Gastroesophageal sphincter (tissue), 3 donors: ENCODE measurements at regions not wholly inside any gene's neighbourhood (a gene's known extent, or its start where the extent isn't known, plus 50 kb on each side); places are given as distances from the start of the nearest gene placed in this dataset.

ENCODE experiments used
- POLR2A ChIP-seq, 2 donors: fragments of 450-650 bp; IDR thresholded peaks; one replicate each; pipeline ENCODE4 v1.6.1; 2017; ENCODE audit warnings: antibody characterized with exemption in 2 of 2, mild to moderate bottlenecking in 2 of 2, moderate library complexity in 1 of 2
- TF ChIP-seq, protein P1 (sequence below), 4 experiments: fragments of 200-600 bp in 2 of 4; fragments of 450-650 bp in 2 of 4; sonication (generic) in 1 of 4; IDR thresholded peaks; one replicate each; pipeline ENCODE4 v1.5.1; 2017 to 2019; ENCODE audit warnings: antibody characterized with exemption in 4 of 4, mild to moderate bottlenecking in 2 of 4, moderate library complexity in 2 of 4

DNA sequence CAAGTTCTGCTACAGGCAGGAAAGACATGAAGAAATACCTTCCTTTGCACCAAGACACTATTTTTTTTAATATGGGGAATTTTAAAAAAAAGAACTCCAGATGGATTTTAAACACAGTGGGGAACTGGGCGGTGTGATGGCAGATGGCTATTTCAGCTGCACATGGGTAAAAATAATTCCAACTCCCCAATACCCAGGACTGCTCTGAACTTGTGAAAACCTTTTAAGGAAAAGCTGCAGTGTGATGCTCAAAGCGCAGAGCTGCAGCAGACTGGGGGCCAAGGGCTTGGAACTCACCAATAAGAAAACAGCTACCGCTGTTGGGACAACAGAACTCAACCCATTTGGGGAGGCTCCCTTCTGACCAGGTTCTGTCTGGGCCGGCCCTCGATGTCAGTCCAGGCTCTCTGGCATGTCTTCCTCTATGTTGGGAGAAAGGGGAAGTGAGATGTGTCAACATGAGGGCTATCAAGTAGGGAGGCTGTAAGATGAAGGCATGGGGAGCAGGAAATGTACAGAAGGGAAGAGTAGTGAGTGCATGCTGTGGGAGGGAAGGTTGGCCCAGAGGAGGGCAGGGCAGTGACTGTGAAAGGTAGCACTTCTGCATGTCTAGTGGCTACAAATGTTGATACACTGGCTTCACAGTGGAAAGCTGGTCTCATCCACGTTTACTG, 64.0 kb upstream of the SLC14A2 start:
- TF ChIP-seq, protein P1, sequence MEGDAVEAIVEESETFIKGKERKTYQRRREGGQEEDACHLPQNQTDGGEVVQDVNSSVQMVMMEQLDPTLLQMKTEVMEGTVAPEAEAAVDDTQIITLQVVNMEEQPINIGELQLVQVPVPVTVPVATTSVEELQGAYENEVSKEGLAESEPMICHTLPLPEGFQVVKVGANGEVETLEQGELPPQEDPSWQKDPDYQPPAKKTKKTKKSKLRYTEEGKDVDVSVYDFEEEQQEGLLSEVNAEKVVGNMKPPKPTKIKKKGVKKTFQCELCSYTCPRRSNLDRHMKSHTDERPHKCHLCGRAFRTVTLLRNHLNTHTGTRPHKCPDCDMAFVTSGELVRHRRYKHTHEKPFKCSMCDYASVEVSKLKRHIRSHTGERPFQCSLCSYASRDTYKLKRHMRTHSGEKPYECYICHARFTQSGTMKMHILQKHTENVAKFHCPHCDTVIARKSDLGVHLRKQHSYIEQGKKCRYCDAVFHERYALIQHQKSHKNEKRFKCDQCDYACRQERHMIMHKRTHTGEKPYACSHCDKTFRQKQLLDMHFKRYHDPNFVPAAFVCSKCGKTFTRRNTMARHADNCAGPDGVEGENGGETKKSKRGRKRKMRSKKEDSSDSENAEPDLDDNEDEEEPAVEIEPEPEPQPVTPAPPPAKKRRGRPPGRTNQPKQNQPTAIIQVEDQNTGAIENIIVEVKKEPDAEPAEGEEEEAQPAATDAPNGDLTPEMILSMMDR (IDR thresholded peaks at IDR 0.05) = no peak
- TF ChIP-seq POLR2A (IDR thresholded peaks at IDR 0.05) = no peak
